Esophagus squamous epithelium (tissue), 5 donors: ENCODE measurements at regions not wholly inside any gene's neighbourhood (a gene's known extent, or its start where the extent isn't known, plus 50 kb on each side); places are given as distances from the start of the nearest gene placed in this dataset.

Experiments used
- DNase-seq: peaks from one replicate; lab custom pipeline; 2025; lab: John Stamatoyannopoulos, UW
- H3K27ac ChIP-seq, 4 donors: fragments of 200-600 bp; sonication (generic); one replicate each; pipeline ENCODE4 v1.5.1; 2016 to 2019; ENCODE audit warnings: mild to moderate bottlenecking in 1 of 4
- H3K27me3 ChIP-seq, 4 donors: fragments of 200-600 bp; sonication (generic); 1 replicate in 3 of 4; 2 replicates in 1 of 4; pipeline versions ENCODE4 v1.5.1 to v1.6.0; 2017 to 2021; ENCODE audit warnings: antibody characterized with exemption in 1 of 4
- H3K36me3 ChIP-seq, 3 donors: fragments of 200-600 bp; sonication (generic); one replicate each; pipeline ENCODE4 v1.5.1; 2016 to 2019
- H3K4me1 ChIP-seq, 3 donors: fragments of 200-600 bp; sonication (generic); one replicate each; pipeline ENCODE4 v1.5.1; 2017 to 2019
- H3K4me3 ChIP-seq, 4 donors: fragments of 200-600 bp; sonication (generic); 1 replicate in 3 of 4; 2 replicates in 1 of 4; pipeline ENCODE4 v1.5.1; 2016 to 2019; ENCODE audit warnings: mild to moderate bottlenecking in 2 of 4, moderate library complexity in 1 of 4
- H3K9me3 ChIP-seq, 3 donors: fragments of 200-600 bp; sonication (generic); one replicate each; pipeline ENCODE4 v1.5.1; 2016 to 2019
- CTCF ChIP-seq, 6 experiments: fragments of 450-650 bp in 4 of 6; fragments of 200-600 bp in 2 of 6; sonication (generic) in 2 of 6; IDR thresholded peaks; one replicate each; pipeline ENCODE4 v1.5.1; 2016 to 2019; ENCODE audit warnings: antibody characterized with exemption in 6 of 6, mild to moderate bottlenecking in 4 of 6, moderate library complexity in 4 of 6
- POLR2A ChIP-seq, 4 donors: fragments of 450-650 bp; IDR thresholded peaks; one replicate each; pipeline ENCODE4 v1.6.1; 2017; ENCODE audit warnings: antibody characterized with exemption in 4 of 4, mild to moderate bottlenecking in 4 of 4, moderate library complexity in 3 of 4
- WGBS, 2 donors: methylation state at CpG; one replicate each; pipeline ENCODE4 v1.1.5; 2018; 5-methylcytosine and 5-hydroxymethylcytosine counted together
- intact Hi-C: fragments of 100-400 bp; cut with DNase I; formaldehyde crosslinking; loops from one replicate; pipeline ENCODE4 v1.15.0; 2022
- donor health status: DM: yes; HTN: yes; CAD: no.

GRCh38 chr4:83852085-83852451 is 316.2 kb downstream of the GPAT3 start:
- TF ChIP-seq POLR2A (IDR thresholded peaks at IDR 0.05): no peak
- no peak for TF ChIP-seq CTCF (IDR thresholded peaks at IDR 0.05)
- no peaks in the 10 kb centered on the region for H3K9me3 ChIP-seq
- no peaks in the 10 kb centered on the region for H3K36me3 ChIP-seq
- no peak overlapping the region for H3K4me3 ChIP-seq
- intact Hi-C loops: no loop called here
- H3K27me3 ChIP-seq: no peaks in the 10 kb centered on the region
- DNase-seq: no peak
- H3K27ac ChIP-seq: no peak overlapping the region
- WGBS, 2 donors: 21 to 23% methylated on average over 1 of the region's 1 CpG
- no peaks in the 10 kb centered on the region for H3K4me1 ChIP-seq

- Histone ChIP-seq H3K36me3 (no peaks in the 10 kb centered on the region), H3K4me1 (no peaks in the 10 kb centered on the region), H3K27ac (no peak overlapping the region), H3K27me3 (no peaks in the 10 kb centered on the region), H3K9me3 (no peaks in the 10 kb centered on the region), H3K4me3 (no peak overlapping the region)
- no peak for TF ChIP-seq CTCF (IDR thresholded peaks at IDR 0.05)
- TF ChIP-seq POLR2A (IDR thresholded peaks at IDR 0.05): no peak
- no peak for DNase-seq
- 24 to 34% methylated on average over 10 of the region's 10 CpGs for WGBS, 2 donors
- intact Hi-C loops: no loop called here
Observed at GRCh38 chr4:83851261-83852084, 315.6 kb downstream of the GPAT3 start.

- intact Hi-C loops: no loop called here
- no peak overlapping the region for H3K4me3 ChIP-seq
- no peaks in the 10 kb centered on the region for H3K9me3 ChIP-seq
- no peaks in the 10 kb centered on the region for H3K4me1 ChIP-seq
- H3K27me3 ChIP-seq: no peaks in the 10 kb centered on the region
- WGBS, 2 donors: 74 to 75% methylated on average over 4 to 5 of the region's 6 CpGs
- no peaks in the 10 kb centered on the region for H3K36me3 ChIP-seq
- DNase-seq: no peak
- TF ChIP-seq CTCF (IDR thresholded peaks at IDR 0.05) (no peak), POLR2A (IDR thresholded peaks at IDR 0.05) (no peak)
- no peak overlapping the region for H3K27ac ChIP-seq
Observed at GRCh38 chr4:83850435-83850834, 314.5 kb downstream of the GPAT3 start.

- Histone ChIP-seq H3K4me1 (no peaks in the 10 kb centered on the region), H3K36me3 (no peaks in the 10 kb centered on the region), H3K27ac (no peak overlapping the region), H3K9me3 (no peaks in the 10 kb centered on the region), H3K27me3 (no peaks in the 10 kb centered on the region), H3K4me3 (no peak overlapping the region)
- no peak for DNase-seq
- TF ChIP-seq CTCF (IDR thresholded peaks at IDR 0.05): no peak
- no peak for TF ChIP-seq POLR2A (IDR thresholded peaks at IDR 0.05)
- 53 to 67% methylated on average over 3 of the region's 3 CpGs for WGBS, 2 donors
- intact Hi-C loops: no loop called here
Observed at GRCh38 chr4:83846193-83846830, 310.4 kb downstream of the GPAT3 start.

- 78 to 79% methylated on average over 2 of the region's 2 CpGs for WGBS, 2 donors
- Histone ChIP-seq H3K27ac (no peak overlapping the region), H3K27me3 (no peaks in the 10 kb centered on the region), H3K4me3 (no peak overlapping the region), H3K4me1 (no peaks in the 10 kb centered on the region), H3K36me3 (no peaks in the 10 kb centered on the region), H3K9me3 (no peaks in the 10 kb centered on the region)
- intact Hi-C loops: no loop called here
- DNase-seq: no peak
- TF ChIP-seq POLR2A (IDR thresholded peaks at IDR 0.05) (no peak), CTCF (IDR thresholded peaks at IDR 0.05) (no peak)
Observed at GRCh38 chr4:83839615-83840014, 303.7 kb downstream of the GPAT3 start.
